ENCODE measurements at regions not wholly inside any gene's neighbourhood (a gene's known extent, or its start where the extent isn't known, plus 50 kb on each side); places are given as distances from the start of the nearest gene placed in this dataset.

DNA sequence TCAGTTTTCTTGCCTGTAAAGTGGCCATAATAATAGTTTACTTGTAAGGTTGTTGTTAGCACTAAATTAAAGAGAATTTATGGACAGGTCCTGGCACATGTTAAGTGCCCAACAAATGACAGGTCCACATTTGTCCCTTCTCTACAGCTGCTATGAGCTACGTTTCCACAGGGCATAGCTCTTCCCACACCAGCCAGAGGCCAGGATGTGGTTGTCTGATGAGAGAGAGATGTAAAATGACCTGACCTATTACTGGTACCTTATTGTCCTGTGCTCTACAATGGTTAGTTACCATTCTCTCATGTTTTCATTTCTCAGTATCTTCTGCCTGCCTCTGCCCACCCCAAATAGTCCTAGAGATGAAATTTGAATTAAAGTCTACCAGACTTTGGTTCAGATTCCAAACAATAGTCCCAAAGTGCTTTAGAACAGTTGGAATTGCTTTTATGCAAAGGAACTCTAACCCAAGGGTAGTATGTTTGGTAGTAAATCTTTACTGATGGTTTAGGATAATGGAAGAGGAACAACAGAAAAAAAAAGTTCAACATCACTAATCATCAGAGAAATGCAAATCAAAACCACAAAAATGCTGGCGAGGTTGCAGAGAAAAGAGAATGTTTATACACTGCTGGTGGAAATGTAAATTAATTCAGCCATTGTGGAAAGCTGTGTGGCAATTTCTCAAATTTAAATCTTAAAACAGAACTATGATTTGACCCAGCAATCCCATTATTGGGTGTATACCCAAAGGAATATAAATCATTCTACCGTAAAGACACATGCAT lies 57.1 kb upstream of the ANKFN1 start:
- no peak for DNase-seq (ENCODE audit: low read depth)

DNA sequence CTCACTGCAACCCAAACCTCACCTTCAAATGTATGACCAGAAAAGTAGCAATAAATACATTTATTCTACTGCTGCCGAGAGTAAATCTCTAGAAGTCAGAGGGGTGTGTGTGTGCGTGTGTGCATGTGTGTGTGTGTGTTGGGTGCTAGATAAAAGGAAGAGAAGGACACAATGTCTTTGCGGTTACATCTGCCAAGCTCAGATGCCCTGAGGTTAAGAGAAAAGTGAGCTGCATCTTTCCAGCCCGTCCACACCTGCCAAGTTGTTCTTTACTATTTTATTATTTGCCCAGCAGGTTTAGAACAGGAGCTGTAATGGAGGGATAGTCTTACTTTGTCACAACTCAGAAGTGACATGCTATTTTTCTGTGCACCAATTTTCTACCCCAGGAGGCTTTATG lies 54.5 kb upstream of the ANKFN1 start:
- no peak for DNase-seq (ENCODE audit: low read depth)

DNA sequence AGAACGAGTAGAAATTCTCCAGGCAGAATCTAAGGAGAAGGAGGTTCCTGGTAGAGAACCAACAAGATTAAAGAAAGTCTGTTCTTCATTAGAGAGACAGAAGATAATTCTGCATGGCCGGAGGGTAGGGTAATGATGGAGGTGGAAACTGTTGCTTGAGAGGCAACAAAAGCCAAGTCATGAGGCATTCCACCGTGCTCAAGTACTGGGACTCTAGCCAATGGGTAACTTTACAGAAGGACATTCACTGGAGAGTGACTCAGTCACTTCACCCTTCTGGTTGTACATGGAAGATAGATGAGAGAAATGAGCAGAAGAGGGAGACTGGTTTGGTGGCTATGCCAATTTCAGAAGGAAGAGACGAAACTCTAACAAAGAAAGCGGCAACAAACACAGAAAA lies 53.6 kb upstream of the ANKFN1 start:
- no peak for DNase-seq (ENCODE audit: low read depth)

Data from activated T-cell treated with anti-CD3 and anti-CD28 coated beads for 48 hours (primary cell).